Brain microvascular endothelial cell (primary cell): ENCODE measurements at regions not wholly inside any gene's neighbourhood (a gene's known extent, or its start where the extent isn't known, plus 50 kb on each side); places are given as distances from the start of the nearest gene placed in this dataset.

Experiments used
- DNase-seq: peaks from one replicate; pipeline ENCODE4 v3.0.0-alpha.2; 2020
- H3K27ac ChIP-seq: fragments of 250-450 bp; sonication (Bioruptor Pico); 2 replicates; pipeline ENCODE4 v1.5.1; 2020; ENCODE audit warnings: mild to moderate bottlenecking, moderate library complexity
- H3K27me3 ChIP-seq: fragments of 250-450 bp; sonication (Bioruptor Pico); replicated peaks from 2 replicates; pipeline ENCODE4 v1.5.1; 2020; ENCODE audit warnings: mild to moderate bottlenecking
- H3K36me3 ChIP-seq: fragments of 250-450 bp; sonication (Bioruptor Pico); replicated peaks from 2 replicates; pipeline ENCODE4 v1.5.1; 2020; ENCODE audit warnings: mild to moderate bottlenecking
- H3K4me3 ChIP-seq: 2 replicates; pipeline ENCODE4 v1.5.1; 2011; ENCODE audit warnings: low read depth, mild to moderate bottlenecking, control low read depth, low read length, moderate library complexity
- CTCF ChIP-seq: IDR thresholded peaks from 2 replicates; pipeline ENCODE4 v1.5.1; 2011; ENCODE audit warnings: low read depth, mild to moderate bottlenecking, moderate library complexity, low read length, control low read depth, inconsistent platforms; ENCODE audit errors: missing control alignments
- in situ Hi-C: cut with HindIII; loops from 2 replicates; pipeline ENCODE4 v1.10.0; 2017; ENCODE audit warnings: low sequenced_read_pairs, low pct_ligation_motif_present

- in situ Hi-C loops: no loop called here
- H3K27ac ChIP-seq: no peak overlapping the region
- H3K36me3 ChIP-seq: no peaks in the 10 kb centered on the region
- TF ChIP-seq CTCF: no peak
- no peaks in the 10 kb centered on the region for H3K27me3 ChIP-seq
- H3K4me3 ChIP-seq: no peak overlapping the region
- DNase-seq: no peak
Measured at GRCh38 chr7:96887426-96887825, 117.9 kb upstream of the DLX6 start.

GRCh38 chr7:96899108-96899507, 106.2 kb upstream of the DLX6 start:
- no peak for DNase-seq
- Histone ChIP-seq H3K27me3 (no peaks in the 10 kb centered on the region), H3K4me3 (no peak overlapping the region), H3K36me3 (no peaks in the 10 kb centered on the region), H3K27ac (no peak overlapping the region)
- in situ Hi-C loops: no loop called here
- no peak for TF ChIP-seq CTCF

- no peak overlapping the region for H3K4me3 ChIP-seq
- in situ Hi-C loops: no loop called here
- H3K27me3 ChIP-seq: no peaks in the 10 kb centered on the region
- H3K27ac ChIP-seq: no peak overlapping the region
- H3K36me3 ChIP-seq: no peaks in the 10 kb centered on the region
- DNase-seq: no peak
- TF ChIP-seq CTCF: no peak
Measured at GRCh38 chr7:96901822-96902445, 103.4 kb upstream of the DLX6 start.

GRCh38 chr7:96903906-96904305, 101.4 kb upstream of the DLX6 start:
- no peak overlapping the region for H3K4me3 ChIP-seq

GRCh38 chr7:96910486-96910885, 94.9 kb upstream of the DLX6 start:
- no peak for TF ChIP-seq CTCF
- no peak for DNase-seq
- H3K27me3 ChIP-seq: no peaks in the 10 kb centered on the region
- H3K4me3 ChIP-seq: no peak overlapping the region
- in situ Hi-C loops: no loop called here
- H3K27ac ChIP-seq: no peak overlapping the region
- H3K36me3 ChIP-seq: no peaks in the 10 kb centered on the region

More at GRCh38 chr7:96903906-96904305, 101.4 kb upstream of the DLX6 start:
- Histone ChIP-seq H3K27ac (no peak overlapping the region), H3K36me3 (no peaks in the 10 kb centered on the region), H3K27me3 (no peaks in the 10 kb centered on the region)
- in situ Hi-C loops: no loop called here
- TF ChIP-seq CTCF: no peak
- DNase-seq: no peak

GRCh38 chr7:96915029-96915428, 90.3 kb upstream of the DLX6 start:
- DNase-seq: no peak
- in situ Hi-C loops: no loop called here
- H3K27me3 ChIP-seq: no peaks in the 10 kb centered on the region
- no peaks in the 10 kb centered on the region for H3K36me3 ChIP-seq
- no peak for TF ChIP-seq CTCF
- H3K4me3 ChIP-seq: no peak overlapping the region
- no peak overlapping the region for H3K27ac ChIP-seq
